Fibroblast of lung (primary cell): ENCODE measurements at regions not wholly inside any gene's neighbourhood (a gene's known extent, or its start where the extent isn't known, plus 50 kb on each side); places are given as distances from the start of the nearest gene placed in this dataset.

Source experiments
- DNase-seq, 2 donors: peaks; one replicate each; pipeline versions ENCODE4 v3.0.0 to v3.0.0-alpha.2; 2010; ENCODE audit warnings: low read depth in 2 of 2
- H2AFZ ChIP-seq: 2 replicates; pipeline ENCODE4 v1.5.1; 2012; ENCODE audit warnings: low read length, control low read depth, inconsistent platforms
- H3K27ac ChIP-seq: 2 replicates; pipeline ENCODE4 v1.5.1; 2011; ENCODE audit warnings: low read length, control low read depth; ENCODE audit not compliant: insufficient read depth
- H3K27me3 ChIP-seq: 2 replicates; pipeline ENCODE4 v1.5.1; 2011; ENCODE audit warnings: mild to moderate bottlenecking, low read length; ENCODE audit not compliant: control insufficient read depth, insufficient read depth
- H3K36me3 ChIP-seq: 2 replicates; pipeline ENCODE4 v1.5.1; 2011; ENCODE audit warnings: low read length; ENCODE audit not compliant: control insufficient read depth, insufficient read depth
- H3K4me1 ChIP-seq: 2 replicates; pipeline ENCODE4 v1.5.1; 2011; ENCODE audit warnings: low read length; ENCODE audit not compliant: control insufficient read depth, insufficient read depth; ENCODE audit errors: extremely low read depth
- H3K4me2 ChIP-seq: 2 replicates; pipeline ENCODE4 v1.5.1; 2011; ENCODE audit warnings: low read length, control low read depth; ENCODE audit not compliant: insufficient read depth; ENCODE audit errors: extremely low read depth
- H3K4me3 ChIP-seq, 4 experiments: fragments of 200-600 bp in 1 of 4; sonication (generic) in 1 of 4; replicated peaks in 1 of 4; 2 replicates each; pipeline ENCODE4 v1.5.1; 2011 to 2016; ENCODE audit warnings: low read length in 4 of 4, low read depth in 3 of 4, mild to moderate bottlenecking in 3 of 4, control low read depth in 2 of 4, inconsistent platforms in 1 of 4, mixed read lengths in 1 of 4; ENCODE audit not compliant: insufficient read depth in 1 of 4; ENCODE audit errors: control extremely low read depth in 1 of 4
- H3K79me2 ChIP-seq: 2 replicates; pipeline ENCODE4 v1.5.1; 2012; ENCODE audit warnings: mild to moderate bottlenecking, low read length, inconsistent platforms; ENCODE audit not compliant: control insufficient read depth, insufficient read depth
- H3K9ac ChIP-seq: 2 replicates; pipeline ENCODE4 v1.5.1; 2011; ENCODE audit warnings: mild to moderate bottlenecking, low read length, control low read depth; ENCODE audit not compliant: insufficient read depth
- H3K9me3 ChIP-seq: 2 replicates; pipeline ENCODE4 v1.5.1; 2012; ENCODE audit warnings: low read depth, low read length; ENCODE audit not compliant: control insufficient read depth, insufficient read depth
- H4K20me1 ChIP-seq: 2 replicates; pipeline ENCODE4 v1.5.1; 2011; ENCODE audit warnings: low read length; ENCODE audit not compliant: control insufficient read depth, insufficient read depth; ENCODE audit errors: extremely low read depth
- EZH2 ChIP-seq: IDR thresholded peaks from 2 replicates; pipeline ENCODE4 v1.5.1; 2012; ENCODE audit warnings: low read length, control low read depth, mild to moderate bottlenecking; ENCODE audit errors: missing control alignments
- TF ChIP-seq, protein P1 (sequence below), 2 donors: IDR thresholded peaks in 1 of 2; conservative IDR thresholded peaks in 1 of 2; 1 replicate in 1 of 2; 2 replicates in 1 of 2; pipeline ENCODE4 v1.5.1; 2011 to 2012; ENCODE audit warnings: low read length in 2 of 2, control low read depth in 1 of 2, inconsistent platforms in 1 of 2, low read depth in 1 of 2, mild to moderate bottlenecking in 1 of 2

DNA sequence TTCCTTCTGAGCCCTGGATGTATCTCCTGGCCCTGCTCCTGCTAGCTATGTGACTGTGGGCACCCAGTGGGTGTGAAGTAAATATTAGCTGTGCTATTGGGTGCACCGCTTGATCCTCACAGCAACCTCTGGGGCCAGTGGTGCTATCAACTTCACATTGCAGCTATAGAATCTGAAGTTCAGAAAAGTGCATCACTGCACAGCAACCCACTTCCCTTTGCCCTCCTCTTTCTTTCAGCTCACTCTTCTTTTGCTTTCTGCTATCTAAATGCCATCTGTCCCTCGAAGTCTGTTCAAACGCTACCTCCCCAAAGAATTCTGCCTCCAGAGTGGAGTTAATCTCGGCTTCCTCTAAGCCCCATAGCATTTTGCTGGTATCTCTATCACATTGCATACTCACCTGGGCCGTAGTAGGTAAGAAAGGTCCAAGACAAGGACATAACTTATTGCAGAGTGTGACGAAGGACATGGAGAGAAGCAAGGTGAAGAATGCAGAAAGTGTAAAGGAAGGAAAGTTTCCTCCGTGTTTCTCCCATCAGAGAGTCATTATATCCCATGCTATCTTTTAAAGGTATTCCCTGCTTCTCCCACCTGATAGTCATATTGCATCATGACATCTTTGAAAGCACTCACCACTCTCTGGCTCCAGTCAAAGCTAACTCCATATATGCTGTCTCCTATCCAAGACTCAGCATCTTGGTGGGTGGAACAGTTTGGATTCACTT is 57.1 kb upstream of the BCL6 start:
- Histone ChIP-seq H3K27me3 (no peaks in the 10 kb centered on the region), H3K4me2 (no peak overlapping the region), H3K36me3 (no peaks in the 10 kb centered on the region), H3K4me3 (no peak overlapping the region), H4K20me1 (no peaks in the 10 kb centered on the region), H2AFZ (no peak overlapping the region), H3K9ac (no peak overlapping the region), H3K9me3 (no peaks in the 10 kb centered on the region), H3K4me1 (no peaks in the 10 kb centered on the region), H3K79me2 (no peaks in the 10 kb centered on the region), H3K27ac (no peak overlapping the region)
- no peak for DNase-seq
- no peak for TF ChIP-seq EZH2
- TF ChIP-seq, protein P1, sequence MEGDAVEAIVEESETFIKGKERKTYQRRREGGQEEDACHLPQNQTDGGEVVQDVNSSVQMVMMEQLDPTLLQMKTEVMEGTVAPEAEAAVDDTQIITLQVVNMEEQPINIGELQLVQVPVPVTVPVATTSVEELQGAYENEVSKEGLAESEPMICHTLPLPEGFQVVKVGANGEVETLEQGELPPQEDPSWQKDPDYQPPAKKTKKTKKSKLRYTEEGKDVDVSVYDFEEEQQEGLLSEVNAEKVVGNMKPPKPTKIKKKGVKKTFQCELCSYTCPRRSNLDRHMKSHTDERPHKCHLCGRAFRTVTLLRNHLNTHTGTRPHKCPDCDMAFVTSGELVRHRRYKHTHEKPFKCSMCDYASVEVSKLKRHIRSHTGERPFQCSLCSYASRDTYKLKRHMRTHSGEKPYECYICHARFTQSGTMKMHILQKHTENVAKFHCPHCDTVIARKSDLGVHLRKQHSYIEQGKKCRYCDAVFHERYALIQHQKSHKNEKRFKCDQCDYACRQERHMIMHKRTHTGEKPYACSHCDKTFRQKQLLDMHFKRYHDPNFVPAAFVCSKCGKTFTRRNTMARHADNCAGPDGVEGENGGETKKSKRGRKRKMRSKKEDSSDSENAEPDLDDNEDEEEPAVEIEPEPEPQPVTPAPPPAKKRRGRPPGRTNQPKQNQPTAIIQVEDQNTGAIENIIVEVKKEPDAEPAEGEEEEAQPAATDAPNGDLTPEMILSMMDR (conservative IDR thresholded peaks at IDR 0.05 in 1 of 2, IDR thresholded peaks at IDR 0.05 in 1 of 2; ENCODE audit: low read depth in 1 of 2, low read length in 2 of 2): no peak

DNA sequence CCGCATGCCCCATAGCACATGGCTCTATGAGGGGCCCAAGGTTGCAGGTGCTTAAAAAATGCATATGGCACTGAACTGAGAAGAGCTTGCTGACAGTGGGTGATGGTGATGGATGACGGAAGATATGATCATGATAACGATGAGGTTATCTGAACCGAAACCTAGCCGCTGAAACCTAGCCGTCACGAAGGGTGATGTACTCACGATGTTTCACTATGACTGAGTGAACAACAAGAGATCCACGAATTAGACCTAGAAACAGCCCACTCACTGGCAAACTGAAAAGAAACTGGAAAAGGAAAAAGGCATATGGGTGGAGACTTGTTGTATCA is 57.6 kb upstream of the BCL6 start:
- H3K27ac ChIP-seq: no peak overlapping the region
- no peak overlapping the region for H3K4me3 ChIP-seq
- H3K36me3 ChIP-seq: no peaks in the 10 kb centered on the region
- no peak overlapping the region for H3K4me2 ChIP-seq
- no peaks in the 10 kb centered on the region for H3K4me1 ChIP-seq
- H3K27me3 ChIP-seq: no peaks in the 10 kb centered on the region
- H2AFZ ChIP-seq: no peak overlapping the region
- no peaks in the 10 kb centered on the region for H3K9me3 ChIP-seq
- no peak overlapping the region for H3K9ac ChIP-seq
- TF ChIP-seq, protein P1 (conservative IDR thresholded peaks at IDR 0.05 in 1 of 2, IDR thresholded peaks at IDR 0.05 in 1 of 2; ENCODE audit: low read depth in 1 of 2, low read length in 2 of 2): no peak
- no peak for TF ChIP-seq EZH2
- no peaks in the 10 kb centered on the region for H4K20me1 ChIP-seq
- DNase-seq: no peak
- no peaks in the 10 kb centered on the region for H3K79me2 ChIP-seq

DNA sequence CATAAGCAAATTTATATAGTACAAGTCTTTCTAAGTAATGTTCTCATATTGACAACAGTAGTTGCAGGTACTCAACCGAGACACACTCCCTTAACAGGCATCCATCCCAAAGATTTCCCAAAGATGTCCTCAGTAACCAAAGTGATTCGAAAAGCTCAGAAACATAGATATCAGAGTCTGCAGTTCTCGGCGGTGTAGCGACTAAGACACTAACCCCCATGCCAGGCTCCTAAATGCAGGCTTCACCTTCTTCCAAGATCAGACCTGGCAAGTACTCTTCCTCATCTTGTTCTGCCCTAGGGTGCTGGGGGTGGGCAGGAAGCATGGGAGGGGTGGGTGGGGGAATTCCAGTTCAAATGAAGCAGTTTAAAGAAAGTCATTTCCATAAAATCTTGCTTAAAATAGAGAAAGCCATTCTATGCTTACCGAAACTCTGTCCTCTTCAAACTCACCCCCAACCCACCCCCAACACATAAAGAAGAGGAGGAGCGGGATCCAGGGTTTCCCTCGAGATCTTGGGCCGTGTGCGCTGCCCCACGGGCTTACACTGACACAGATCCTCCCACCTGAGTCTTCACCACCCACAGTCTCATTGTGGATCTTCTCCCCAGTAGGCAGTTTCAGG is 59.0 kb upstream of the BCL6 start:
- DNase-seq: no peak
- Histone ChIP-seq H3K4me1 (no peaks in the 10 kb centered on the region), H3K36me3 (no peaks in the 10 kb centered on the region), H3K27me3 (no peaks in the 10 kb centered on the region), H3K27ac (no peak overlapping the region), H3K4me2 (no peak overlapping the region), H2AFZ (no peak overlapping the region), H3K9me3 (no peaks in the 10 kb centered on the region), H3K4me3 (no peak overlapping the region), H4K20me1 (no peaks in the 10 kb centered on the region), H3K79me2 (no peaks in the 10 kb centered on the region), H3K9ac (no peak overlapping the region)
- TF ChIP-seq EZH2: no peak
- TF ChIP-seq, protein P1 (conservative IDR thresholded peaks at IDR 0.05 in 1 of 2, IDR thresholded peaks at IDR 0.05 in 1 of 2; ENCODE audit: low read depth in 1 of 2, low read length in 2 of 2): no peak
